BLaER1 treated with 17β-estradiol and CSF1 and Interleukin-3, amounts not matched to agents 10 nM and 100 nM (cell line): ENCODE measurements at regions not wholly inside any gene's neighbourhood (a gene's known extent, or its start where the extent isn't known, plus 50 kb on each side); places are given as distances from the start of the nearest gene placed in this dataset.

ENCODE experiments used
- H3K27ac ChIP-seq, 11 experiments: shearing (Covaris generic); formaldehyde crosslinking; 2 replicates each; pipeline ENCODE4 v1.8.1; 2022
- H3K27me3 ChIP-seq, 11 experiments: shearing (Covaris generic); formaldehyde crosslinking; 2 replicates each; pipeline ENCODE4 v1.8.1; 2022
- H3K36me3 ChIP-seq, 11 experiments: shearing (Covaris generic); formaldehyde crosslinking; 2 replicates each; pipeline ENCODE4 v1.8.1; 2022
- H3K4me1 ChIP-seq, 10 experiments: shearing (Covaris generic); formaldehyde crosslinking; 2 replicates each; pipeline ENCODE4 v1.8.1; 2022
- H3K4me2 ChIP-seq, 11 experiments: shearing (Covaris generic); formaldehyde crosslinking; 2 replicates each; pipeline ENCODE4 v1.8.1; 2022
- H3K4me3 ChIP-seq, 10 experiments: shearing (Covaris generic); formaldehyde crosslinking; 2 replicates each; pipeline ENCODE4 v1.8.1; 2022
- H3K9ac ChIP-seq, 11 experiments: shearing (Covaris generic); formaldehyde crosslinking; 2 replicates each; pipeline ENCODE4 v1.8.1; 2022
- H3K9me3 ChIP-seq, 11 experiments: shearing (Covaris generic); formaldehyde crosslinking; replicated peaks in 1 of 11; 2 replicates each; pipeline ENCODE4 v1.8.1; 2022
- H4K20me1 ChIP-seq, 11 experiments: shearing (Covaris generic); formaldehyde crosslinking; 2 replicates each; pipeline ENCODE4 v1.8.1; 2022
- Cebpa-rat ChIP-seq, 11 experiments: shearing (Covaris generic); IDR thresholded peaks; 2 replicates each; pipeline ENCODE4 v1.8.1; 2022

- Histone ChIP-seq H3K4me3 (no peak overlapping the region), H3K27me3 (no peaks in the 10 kb centered on the region), H4K20me1 (no peaks in the 10 kb centered on the region), H3K9ac (no peak overlapping the region), H3K9me3 (peaks cover 0 to 15% (median 9%) of the 10 kb centered on the region in 11 experiments; a peak in 16 of 22 replicates), H3K27ac (no peak overlapping the region), H3K4me1 (peaks cover 22 to 47% (median 38%) of the 10 kb centered on the region in 10 experiments; a peak in 19 of 20 replicates), H3K36me3 (no peaks in the 10 kb centered on the region), H3K4me2 (peak overlapping the region in 8 of 11 experiments; percentile 61 to 82 (median 72); a peak in 14 of 22 replicates)
- TF ChIP-seq Cebpa-rat (IDR thresholded peaks at IDR 0.05), result no peak
Measured at GRCh38 chr1:30598571-30599114, 124.7 kb downstream of the MATN1 start.

- Histone ChIP-seq H3K27ac (no peak overlapping the region), H4K20me1 (no peaks in the 10 kb centered on the region), H3K9me3 (peaks cover 2 to 20% (median 13%) of the 10 kb centered on the region in 11 experiments; a peak in 19 of 22 replicates), H3K4me3 (no peak overlapping the region), H3K9ac (no peak overlapping the region), H3K36me3 (no peaks in the 10 kb centered on the region), H3K4me2 (peak overlapping the region in 10 of 11 experiments; percentile 14 to 81 (median 38); a peak in 11 of 22 replicates), H3K4me1 (peaks cover 22 to 47% (median 38%) of the 10 kb centered on the region in 10 experiments; a peak in 19 of 20 replicates), H3K27me3 (no peaks in the 10 kb centered on the region)
- TF ChIP-seq Cebpa-rat (IDR thresholded peaks at IDR 0.05), result no peak
Measured at GRCh38 chr1:30597711-30598110, 125.7 kb downstream of the MATN1 start.

GRCh38 chr1:30596891-30597290 is 126.5 kb downstream of the MATN1 start:
- no peaks in the 10 kb centered on the region for H3K36me3 ChIP-seq
- H3K27me3 ChIP-seq, result no peaks in the 10 kb centered on the region
- no peak for TF ChIP-seq Cebpa-rat (IDR thresholded peaks at IDR 0.05)
- no peak overlapping the region for H3K27ac ChIP-seq
- H3K9ac ChIP-seq, result no peak overlapping the region
- peaks cover 4 to 24% (median 15%) of the 10 kb centered on the region in 11 experiments; a peak in 19 of 22 replicates for H3K9me3 ChIP-seq
- H3K4me1 ChIP-seq, result peaks cover 22 to 47% (median 38%) of the 10 kb centered on the region in 10 experiments; a peak in 19 of 20 replicates
- no peaks in the 10 kb centered on the region for H4K20me1 ChIP-seq
- peak overlapping the region in 10 of 11 experiments; percentile 12 to 55 (median 32); a peak in 13 of 22 replicates for H3K4me2 ChIP-seq
- no peak overlapping the region for H3K4me3 ChIP-seq

- Histone ChIP-seq H3K4me2 (peak overlapping the region in 1 of 11 experiments; percentile 52; a peak in 2 of 22 replicates), H3K36me3 (no peaks in the 10 kb centered on the region), H3K9me3 (peaks cover 4 to 19% (median 12%) of the 10 kb centered on the region in 11 experiments; a peak in 19 of 22 replicates), H3K27me3 (no peaks in the 10 kb centered on the region), H3K9ac (no peak overlapping the region), H3K4me1 (peaks cover 22 to 47% (median 38%) of the 10 kb centered on the region in 10 experiments; a peak in 19 of 20 replicates), H3K27ac (no peak overlapping the region), H3K4me3 (no peak overlapping the region), H4K20me1 (no peaks in the 10 kb centered on the region)
- TF ChIP-seq Cebpa-rat (IDR thresholded peaks at IDR 0.05), result no peak
Measured at GRCh38 chr1:30596470-30596869, 126.9 kb downstream of the MATN1 start.

GRCh38 chr1:30589083-30589482 is 134.3 kb downstream of the MATN1 start:
- Histone ChIP-seq H3K36me3 (no peaks in the 10 kb centered on the region), H3K4me1 (peaks cover 0 to 7% (median 3%) of the 10 kb centered on the region in 10 experiments; a peak in 6 of 20 replicates), H3K27ac (no peak overlapping the region), H3K9me3 (peaks cover 0 to 13% (median 5%) of the 10 kb centered on the region in 11 experiments; a peak in 8 of 22 replicates), H3K4me3 (no peak overlapping the region), H4K20me1 (no peaks in the 10 kb centered on the region), H3K4me2 (no peak overlapping the region), H3K27me3 (no peaks in the 10 kb centered on the region), H3K9ac (no peak overlapping the region)
- no peak for TF ChIP-seq Cebpa-rat (IDR thresholded peaks at IDR 0.05)

- peaks cover 3 to 17% (median 8%) of the 10 kb centered on the region in 11 experiments; a peak in 10 of 22 replicates for H3K9me3 ChIP-seq
- no peak overlapping the region for H3K27ac ChIP-seq
- TF ChIP-seq Cebpa-rat (IDR thresholded peaks at IDR 0.05), result no peak
- H3K4me2 ChIP-seq, result peak overlapping the region in 6 of 11 experiments; percentile 2 to 37 (median 16); a peak in 6 of 22 replicates
- no peak overlapping the region for H3K4me3 ChIP-seq
- H3K27me3 ChIP-seq, result no peaks in the 10 kb centered on the region
- H3K4me1 ChIP-seq, result peaks cover 0 to 7% (median 3%) of the 10 kb centered on the region in 10 experiments; a peak in 6 of 20 replicates
- H3K36me3 ChIP-seq, result no peaks in the 10 kb centered on the region
- no peaks in the 10 kb centered on the region for H4K20me1 ChIP-seq
- no peak overlapping the region for H3K9ac ChIP-seq
Measured at GRCh38 chr1:30588311-30589073, 134.9 kb downstream of the MATN1 start.

GRCh38 chr1:30586671-30587070 is 136.7 kb downstream of the MATN1 start:
- Histone ChIP-seq H3K4me1 (peaks cover 0 to 7% (median 3%) of the 10 kb centered on the region in 10 experiments; a peak in 6 of 20 replicates), H3K9ac (no peak overlapping the region), H3K4me2 (no peak overlapping the region), H3K9me3 (peaks cover 3 to 14% (median 8%) of the 10 kb centered on the region in 11 experiments; a peak in 14 of 22 replicates), H3K4me3 (no peak overlapping the region), H3K27me3 (no peaks in the 10 kb centered on the region), H3K27ac (no peak overlapping the region), H4K20me1 (no peaks in the 10 kb centered on the region), H3K36me3 (no peaks in the 10 kb centered on the region)
- TF ChIP-seq Cebpa-rat (IDR thresholded peaks at IDR 0.05), result no peak

GRCh38 chr1:30579580-30579979 is 143.8 kb downstream of the MATN1 start:
- no peaks in the 10 kb centered on the region for H3K36me3 ChIP-seq

GRCh38 chr1:30575066-30575465 is 148.3 kb downstream of the MATN1 start:
- no peak for TF ChIP-seq Cebpa-rat (IDR thresholded peaks at IDR 0.05)
- Histone ChIP-seq H3K4me2 (no peak overlapping the region), H3K4me1 (peaks cover 0 to 6% (median 0%) of the 10 kb centered on the region in 10 experiments; a peak in 5 of 20 replicates), H3K36me3 (no peaks in the 10 kb centered on the region), H4K20me1 (no peaks in the 10 kb centered on the region), H3K9me3 (no peaks in the 10 kb centered on the region), H3K4me3 (no peak overlapping the region), H3K9ac (no peak overlapping the region), H3K27me3 (no peaks in the 10 kb centered on the region), H3K27ac (no peak overlapping the region)

More at GRCh38 chr1:30579580-30579979, 143.8 kb downstream of the MATN1 start:
- H3K9me3 ChIP-seq, result peaks cover 3 to 19% (median 11%) of the 10 kb centered on the region in 11 experiments; a peak in 15 of 22 replicates
- H3K27ac ChIP-seq, result no peak overlapping the region
- TF ChIP-seq Cebpa-rat (IDR thresholded peaks at IDR 0.05), result no peak
- H3K4me2 ChIP-seq, result no peak overlapping the region
- no peak overlapping the region for H3K9ac ChIP-seq
- no peaks in the 10 kb centered on the region for H3K27me3 ChIP-seq
- H3K4me3 ChIP-seq, result no peak overlapping the region
- H3K4me1 ChIP-seq, result no peaks in the 10 kb centered on the region
- H4K20me1 ChIP-seq, result no peaks in the 10 kb centered on the region
